ENCODE measurements at regions not wholly inside any gene's neighbourhood (a gene's known extent, or its start where the extent isn't known, plus 50 kb on each side); places are given as distances from the start of the nearest gene placed in this dataset.

- TF ChIP-seq CTCF (IDR thresholded peaks at IDR 0.05; ENCODE audit: control extremely low read depth in 1 of 3, insufficient read depth in 1 of 3, low read depth in 1 of 3, low read length in 3 of 3) (no peak), USF2 (IDR thresholded peaks at IDR 0.05; ENCODE audit: low read length) (no peak), POLR2A (IDR thresholded peaks at IDR 0.05; ENCODE audit: control extremely low read depth in 1 of 2, low read depth in 2 of 2, low read length in 2 of 2) (no peak), EZH2 (IDR thresholded peaks at IDR 0.05; ENCODE audit: low read depth, low read length, severe bottlenecking) (no peak), GABPA (IDR thresholded peaks at IDR 0.05; ENCODE audit: borderline replicate concordance, insufficient read depth, low read length) (no peak), JUN (IDR thresholded peaks at IDR 0.05; ENCODE audit: low read depth, low read length) (no peak), TBP (IDR thresholded peaks at IDR 0.05; ENCODE audit: low read depth, low read length) (no peak), EGR1 (IDR thresholded peaks at IDR 0.05; ENCODE audit: borderline replicate concordance, low read depth, low read length) (no peak), MAX (IDR thresholded peaks at IDR 0.05) (no peak), GTF2F1 (IDR thresholded peaks at IDR 0.05; ENCODE audit: borderline replicate concordance, low read depth, low read length) (no peak)
These were observed 135.5 kb upstream of the FRMD4A start for GRCh38 chr10:14466257-14466656.

Data from H1 (cell line).